Coronary artery (tissue), 2 donors: ENCODE measurements at regions not wholly inside any gene's neighbourhood (a gene's known extent, or its start where the extent isn't known, plus 50 kb on each side); places are given as distances from the start of the nearest gene placed in this dataset.

ENCODE experiments used
- DNase-seq: peaks from one replicate; pipeline ENCODE4 v3.0.0-alpha.2; 2017; ENCODE audit warnings: low spot score
- H3K27ac ChIP-seq, 2 donors: fragments of 200-600 bp; sonication (generic); one replicate each; pipeline ENCODE4 v1.5.1; 2016 to 2019
- H3K4me3 ChIP-seq: fragments of 200-600 bp; sonication (generic); 2 replicates; pipeline ENCODE4 v1.5.1; 2016; ENCODE audit warnings: mild to moderate bottlenecking, moderate library complexity
- TF ChIP-seq, protein P1 (sequence below): fragments of 200-600 bp; sonication (generic); IDR thresholded peaks from one replicate; pipeline ENCODE4 v1.5.1; 2019; ENCODE audit warnings: antibody characterized with exemption

- TF ChIP-seq, protein P1, sequence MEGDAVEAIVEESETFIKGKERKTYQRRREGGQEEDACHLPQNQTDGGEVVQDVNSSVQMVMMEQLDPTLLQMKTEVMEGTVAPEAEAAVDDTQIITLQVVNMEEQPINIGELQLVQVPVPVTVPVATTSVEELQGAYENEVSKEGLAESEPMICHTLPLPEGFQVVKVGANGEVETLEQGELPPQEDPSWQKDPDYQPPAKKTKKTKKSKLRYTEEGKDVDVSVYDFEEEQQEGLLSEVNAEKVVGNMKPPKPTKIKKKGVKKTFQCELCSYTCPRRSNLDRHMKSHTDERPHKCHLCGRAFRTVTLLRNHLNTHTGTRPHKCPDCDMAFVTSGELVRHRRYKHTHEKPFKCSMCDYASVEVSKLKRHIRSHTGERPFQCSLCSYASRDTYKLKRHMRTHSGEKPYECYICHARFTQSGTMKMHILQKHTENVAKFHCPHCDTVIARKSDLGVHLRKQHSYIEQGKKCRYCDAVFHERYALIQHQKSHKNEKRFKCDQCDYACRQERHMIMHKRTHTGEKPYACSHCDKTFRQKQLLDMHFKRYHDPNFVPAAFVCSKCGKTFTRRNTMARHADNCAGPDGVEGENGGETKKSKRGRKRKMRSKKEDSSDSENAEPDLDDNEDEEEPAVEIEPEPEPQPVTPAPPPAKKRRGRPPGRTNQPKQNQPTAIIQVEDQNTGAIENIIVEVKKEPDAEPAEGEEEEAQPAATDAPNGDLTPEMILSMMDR = no peak
- no peak for DNase-seq
- Histone ChIP-seq H3K27ac (no peak overlapping the region), H3K4me3 (no peak overlapping the region)
Observed at GRCh38 chr4:138666366-138666765, 349.2 kb upstream of the NOCT start.

GRCh38 chr4:138665851-138666250, 349.7 kb upstream of the NOCT start:
- TF ChIP-seq, protein P1 = no peak
- Histone ChIP-seq H3K27ac (no peak overlapping the region), H3K4me3 (no peak overlapping the region)
- no peak for DNase-seq

DNA sequence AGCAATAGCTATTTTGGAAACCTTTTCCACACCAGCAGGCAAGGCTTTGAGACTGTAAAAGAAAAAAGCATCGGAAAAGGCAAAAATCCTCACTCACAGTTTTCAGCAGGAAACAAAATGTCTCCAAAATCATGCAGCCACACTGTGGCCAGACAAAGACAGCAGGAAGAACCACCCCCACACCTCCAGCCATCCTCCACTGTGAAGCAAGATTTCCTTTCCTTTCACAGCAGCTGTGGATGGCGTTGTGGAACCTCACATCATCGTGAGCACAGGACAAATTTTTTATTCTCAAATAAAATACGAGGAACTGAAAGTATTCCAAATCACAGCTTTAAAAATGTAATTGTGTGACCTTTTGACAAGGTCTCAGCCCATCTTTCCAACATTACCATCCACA, 351.7 kb upstream of the NOCT start:
- Histone ChIP-seq H3K27ac (no peak overlapping the region), H3K4me3 (no peak overlapping the region)
- TF ChIP-seq, protein P1 = no peak
- no peak for DNase-seq

- Histone ChIP-seq H3K27ac (no peak overlapping the region), H3K4me3 (no peak overlapping the region)
- TF ChIP-seq, protein P1 = no peak
- DNase-seq = no peak
Observed at GRCh38 chr4:138659812-138660316, 355.7 kb upstream of the NOCT start.

DNA sequence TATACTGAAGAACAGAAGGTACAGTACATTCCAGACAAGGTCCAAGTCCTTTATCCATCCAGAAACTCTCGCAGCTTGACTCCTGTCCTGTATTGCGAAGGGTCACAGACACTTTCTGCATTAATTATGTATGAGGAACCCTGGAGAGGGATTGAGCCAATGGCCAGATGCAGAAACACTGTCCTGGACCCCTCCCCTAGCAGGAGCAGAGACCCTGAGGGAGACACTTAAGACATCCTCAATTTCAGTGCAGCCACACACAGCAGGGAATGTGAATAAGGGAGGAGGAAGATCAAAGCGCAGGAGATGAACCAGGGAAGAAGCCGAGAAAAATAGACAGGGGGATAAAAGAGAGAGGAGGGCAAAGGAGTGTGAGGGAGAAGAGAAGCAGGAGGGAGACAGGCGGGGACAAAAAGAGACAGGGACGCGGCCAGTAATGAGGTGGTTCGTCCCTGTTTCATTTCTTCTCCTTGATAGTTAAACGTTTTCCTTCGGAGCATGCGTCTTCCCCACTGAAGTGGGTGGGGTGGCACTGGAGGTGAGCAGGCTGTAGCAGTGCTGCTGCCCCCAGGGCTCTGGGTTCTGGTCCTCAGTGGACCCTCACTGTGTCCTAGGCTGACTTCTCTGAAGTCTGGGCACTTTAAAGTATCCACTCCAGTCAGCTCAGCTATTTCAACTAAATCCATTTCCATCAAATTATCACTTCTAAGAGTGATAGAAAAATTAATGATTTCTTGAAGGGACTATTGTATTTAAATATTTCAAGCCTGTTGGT, 356.4 kb upstream of the NOCT start:
- TF ChIP-seq, protein P1 = no peak
- H3K4me3 ChIP-seq = no peak overlapping the region
- no peak for DNase-seq
- H3K27ac ChIP-seq = no peak overlapping the region

GRCh38 chr4:138658518-138658917, 357.1 kb upstream of the NOCT start:
- TF ChIP-seq, protein P1 = no peak
- no peak overlapping the region for H3K27ac ChIP-seq
- DNase-seq = no peak
- no peak overlapping the region for H3K4me3 ChIP-seq

GRCh38 chr4:138656990-138657389, 358.6 kb upstream of the NOCT start:
- TF ChIP-seq, protein P1 = no peak
- H3K27ac ChIP-seq = no peak overlapping the region
- DNase-seq = no peak
- H3K4me3 ChIP-seq = no peak overlapping the region
